Stimulated activated CD4-positive, alpha-beta T cell treated with anti-CD3 and anti-CD28 coated beads, Interleukin-12 subunit alpha, Interleukin-12 subunit beta, amount 100 ng/mL, for 4 hours (primary cell): ENCODE measurements at regions not wholly inside any gene's neighbourhood (a gene's known extent, or its start where the extent isn't known, plus 50 kb on each side); places are given as distances from the start of the nearest gene placed in this dataset.

ENCODE experiments used
- DNase-seq: peaks from one replicate; pipeline ENCODE4 v3.0.0-alpha.2; 2020

DNA sequence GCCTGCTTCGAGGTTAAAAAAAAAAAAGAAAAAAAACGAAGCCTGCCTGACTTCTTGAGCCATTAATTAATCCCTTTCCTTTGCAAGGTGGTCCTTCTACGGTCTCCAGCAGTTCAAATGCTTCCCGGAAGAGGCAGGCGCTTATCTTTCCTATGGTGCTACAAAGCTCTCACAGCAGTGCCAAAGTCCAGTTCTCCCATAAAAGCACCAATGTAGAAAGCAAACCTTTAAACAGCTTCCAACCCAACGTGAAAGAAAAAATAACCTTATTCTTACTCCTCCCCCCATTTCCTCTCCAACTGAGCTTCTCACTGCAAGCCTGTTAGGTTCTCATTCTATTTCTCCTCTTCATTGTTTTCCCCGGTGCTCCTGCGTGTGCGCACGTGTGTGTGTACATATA is 317.4 kb upstream of the SOX11 start:
- no peak for DNase-seq

DNA sequence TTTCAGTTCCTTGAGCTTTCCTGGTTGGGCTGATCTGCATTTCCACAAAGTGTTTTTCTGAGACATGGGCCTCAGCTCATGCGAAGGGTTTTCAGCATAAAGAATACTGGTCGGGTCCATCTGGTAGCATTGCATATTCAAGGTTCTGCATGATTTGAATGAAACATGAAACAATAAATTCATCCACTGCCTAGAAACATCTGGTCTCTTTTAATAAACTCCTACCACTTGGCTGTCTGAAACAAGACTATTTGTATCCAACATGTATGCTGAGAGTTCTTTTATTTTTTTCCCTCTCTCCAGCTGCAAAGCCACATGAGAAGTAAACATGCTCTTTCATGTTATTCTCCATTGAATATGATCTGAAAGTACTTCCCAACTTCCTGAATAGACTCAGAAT is 314.9 kb upstream of the SOX11 start:
- no peak for DNase-seq

DNA sequence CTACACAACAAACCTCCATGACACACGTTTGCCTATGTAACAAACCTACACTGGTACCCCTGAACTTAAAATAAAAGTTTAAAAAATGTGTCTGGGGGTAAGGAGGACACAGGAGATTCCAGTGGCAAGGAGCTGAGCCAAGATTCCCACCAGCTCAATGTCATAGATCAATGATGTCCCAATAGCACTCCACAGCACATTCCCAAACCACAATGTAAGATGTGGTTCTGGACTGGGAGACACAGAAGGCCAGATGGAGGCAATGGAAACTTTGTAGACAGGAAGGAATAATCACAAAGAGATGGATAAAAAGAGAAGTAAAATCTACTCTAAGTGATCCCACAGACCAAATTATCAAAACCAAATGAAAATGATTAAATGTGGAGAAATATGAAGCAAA is 312.4 kb upstream of the SOX11 start:
- no peak for DNase-seq

DNA sequence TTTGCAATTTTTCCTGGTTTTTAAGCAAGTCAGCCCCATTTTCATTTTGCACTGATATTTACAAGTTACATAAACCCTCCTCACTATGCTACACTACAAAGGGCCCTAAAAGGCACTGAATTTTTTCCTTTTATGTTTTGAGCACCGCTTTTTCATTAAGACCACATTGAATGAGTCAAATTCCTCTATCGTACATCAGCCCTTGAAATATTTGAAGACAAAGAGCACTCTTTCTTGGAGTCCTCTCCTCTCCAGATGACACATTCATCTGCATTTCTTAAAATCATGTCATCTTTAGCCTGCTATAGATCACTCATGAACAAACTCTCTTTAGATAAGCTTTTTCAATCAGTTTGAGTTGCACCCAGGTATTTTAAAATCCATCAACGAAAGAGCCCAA is 306.6 kb upstream of the SOX11 start:
- no peak for DNase-seq

DNA sequence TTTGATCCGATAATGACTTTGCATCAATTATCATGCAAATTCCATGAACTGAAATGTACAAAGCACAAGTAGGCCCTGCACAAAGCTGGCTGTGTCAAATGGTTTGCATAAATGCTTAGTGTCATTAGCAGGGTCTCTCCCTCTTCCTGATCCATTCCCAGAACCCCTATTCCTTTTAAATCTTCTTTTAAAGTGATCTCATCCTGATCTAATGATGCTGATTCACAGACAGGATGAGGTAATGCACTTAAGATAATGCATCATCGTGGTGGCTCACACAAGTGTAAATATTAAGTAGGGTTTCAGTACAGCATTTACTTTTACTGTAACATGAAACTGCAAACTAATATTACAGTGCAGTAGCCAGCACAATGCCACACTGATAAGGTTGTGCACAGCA is 304.8 kb upstream of the SOX11 start:
- no peak for DNase-seq

DNA sequence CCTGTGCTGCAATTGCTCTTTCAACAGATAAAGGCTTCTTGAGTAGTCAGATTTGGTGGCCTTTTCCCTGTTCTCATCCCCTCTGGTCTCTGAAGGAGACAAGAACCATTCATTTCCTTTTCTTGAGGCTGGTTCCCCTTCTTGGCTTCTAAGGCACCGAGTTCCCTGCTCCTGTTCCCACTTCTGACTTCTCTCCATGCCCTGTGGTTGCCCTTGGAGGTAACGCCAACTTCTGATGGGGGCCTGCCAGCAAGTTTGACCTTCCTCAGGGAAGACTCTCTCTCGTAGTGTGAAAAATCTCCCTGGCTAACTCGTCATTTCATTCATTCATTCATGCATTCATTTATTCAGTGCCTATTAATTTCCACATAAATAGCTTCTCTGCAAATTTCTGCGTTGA is 302.4 kb upstream of the SOX11 start:
- DNase-seq = no peak

DNA sequence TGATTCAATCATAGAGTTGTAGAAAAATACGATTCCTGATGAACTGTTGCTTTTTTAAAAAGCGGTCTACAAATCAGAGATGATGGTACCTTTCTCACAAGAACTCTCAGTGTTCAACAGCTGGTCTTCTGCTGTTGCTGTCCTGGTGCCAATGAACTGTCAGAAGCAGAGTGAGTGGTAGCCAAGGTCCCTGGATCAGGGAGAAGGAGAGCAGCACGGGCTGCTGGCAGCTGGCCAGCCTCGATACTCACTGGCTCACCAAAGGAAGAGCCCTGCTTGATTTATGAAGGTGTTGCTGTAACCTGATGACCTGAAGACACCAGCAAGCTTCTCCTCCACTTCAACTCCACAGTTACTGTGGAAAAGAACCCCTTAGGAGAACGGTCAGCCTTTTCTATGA is 300.8 kb upstream of the SOX11 start:
- no peak for DNase-seq

DNA sequence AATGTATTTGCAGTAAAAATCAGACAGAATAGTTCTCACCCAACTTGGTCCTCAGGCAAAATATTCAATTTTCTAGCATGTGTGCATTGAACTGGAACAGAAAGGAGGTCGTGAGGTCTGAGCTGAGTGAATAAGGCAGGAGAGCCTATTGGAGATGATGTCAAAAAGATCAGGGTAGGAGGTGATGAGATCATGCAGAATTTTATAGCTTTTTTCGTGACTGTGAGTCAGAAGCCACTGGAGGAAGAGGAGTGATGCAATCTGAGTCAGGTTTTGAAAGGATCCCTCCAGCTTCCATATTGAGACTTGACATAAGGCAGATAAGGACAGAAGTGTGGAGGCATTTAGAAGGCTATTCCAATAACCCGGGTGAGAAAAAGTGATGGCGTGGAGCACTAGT is 299.5 kb upstream of the SOX11 start:
- DNase-seq = no peak

DNA sequence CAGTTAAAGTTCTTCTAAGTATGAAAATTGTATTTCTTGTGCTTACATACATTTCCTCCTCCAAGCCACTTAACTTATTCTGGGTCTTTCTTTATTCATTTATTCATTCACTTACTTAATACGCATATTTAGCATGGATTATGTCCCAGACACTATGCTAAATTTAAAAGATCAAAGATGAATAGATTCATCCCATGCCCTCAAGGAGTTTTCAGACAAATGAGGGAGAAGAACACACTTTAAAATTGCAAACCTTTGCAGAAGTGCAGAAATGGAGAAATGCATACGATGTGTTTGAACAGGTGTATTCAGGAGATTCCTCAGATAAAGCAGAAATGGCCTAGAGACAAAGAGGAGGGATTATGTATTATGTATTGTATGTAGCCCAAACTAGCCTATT is 298.7 kb upstream of the SOX11 start:
- DNase-seq = no peak

DNA sequence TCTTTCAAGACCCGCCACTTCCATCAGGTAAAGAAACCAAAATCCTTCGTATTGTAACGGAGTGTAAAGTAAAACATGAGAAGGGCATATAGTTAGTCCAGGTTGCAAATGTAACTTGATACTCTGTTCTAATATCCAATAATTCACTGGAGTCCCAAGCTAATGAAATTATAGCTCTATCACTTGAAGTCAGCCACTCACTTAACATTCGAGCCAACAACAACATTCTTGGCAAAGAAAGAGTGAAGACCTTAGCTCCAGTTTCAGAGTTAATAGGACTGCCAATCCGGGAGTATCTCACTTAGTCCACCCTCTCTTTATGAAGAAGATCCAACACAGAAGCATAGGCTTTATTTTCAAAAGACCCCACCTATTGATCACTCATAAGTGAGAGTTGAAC is 298.0 kb upstream of the SOX11 start:
- no peak for DNase-seq

DNA sequence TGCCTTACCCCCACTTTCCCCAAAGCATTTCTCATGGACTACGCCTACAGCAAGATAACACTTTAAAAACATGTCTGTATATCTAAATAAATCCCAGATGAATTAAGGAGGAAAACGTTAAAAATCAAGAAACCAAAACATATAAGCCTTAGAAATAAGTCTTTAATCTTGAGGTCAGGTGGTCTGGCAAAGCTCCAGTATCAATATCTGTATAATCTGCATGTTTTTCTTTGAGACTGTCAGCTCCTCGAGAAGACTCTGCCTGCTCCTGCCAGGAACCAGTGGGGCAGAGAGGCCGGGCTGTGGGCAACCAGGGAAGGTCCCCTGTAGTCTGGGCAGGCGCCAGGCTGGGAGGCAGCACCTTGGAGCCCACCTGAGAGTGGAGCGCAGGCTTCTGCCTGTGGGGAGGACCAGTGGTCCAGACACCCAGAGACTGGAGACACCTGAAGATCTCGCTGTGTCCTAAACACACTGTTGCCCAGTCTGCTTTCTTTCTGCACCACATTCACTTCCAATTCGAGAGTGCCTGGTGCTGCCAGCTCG is 291.0 kb upstream of the SOX11 start:
- DNase-seq = no peak

DNA sequence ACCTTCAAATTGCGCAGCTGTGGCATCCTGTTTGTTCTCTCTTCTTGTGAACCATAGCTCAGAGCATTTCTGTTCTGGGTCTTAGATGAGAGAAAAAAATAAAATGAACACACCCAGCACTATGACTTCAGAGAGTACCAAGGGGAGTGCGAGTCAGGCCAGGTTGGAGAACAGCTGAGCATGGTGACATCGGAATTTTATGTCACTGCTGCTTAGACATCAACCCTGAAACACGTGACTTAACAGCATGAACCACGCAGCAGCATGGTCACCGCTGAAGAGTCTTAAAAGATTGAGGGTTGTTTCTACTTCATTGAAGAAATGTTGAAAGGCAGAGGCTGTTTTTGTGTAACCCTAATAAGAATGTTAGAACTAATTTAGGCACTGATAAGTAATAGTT is 288.8 kb upstream of the SOX11 start:
- DNase-seq = no peak

DNA sequence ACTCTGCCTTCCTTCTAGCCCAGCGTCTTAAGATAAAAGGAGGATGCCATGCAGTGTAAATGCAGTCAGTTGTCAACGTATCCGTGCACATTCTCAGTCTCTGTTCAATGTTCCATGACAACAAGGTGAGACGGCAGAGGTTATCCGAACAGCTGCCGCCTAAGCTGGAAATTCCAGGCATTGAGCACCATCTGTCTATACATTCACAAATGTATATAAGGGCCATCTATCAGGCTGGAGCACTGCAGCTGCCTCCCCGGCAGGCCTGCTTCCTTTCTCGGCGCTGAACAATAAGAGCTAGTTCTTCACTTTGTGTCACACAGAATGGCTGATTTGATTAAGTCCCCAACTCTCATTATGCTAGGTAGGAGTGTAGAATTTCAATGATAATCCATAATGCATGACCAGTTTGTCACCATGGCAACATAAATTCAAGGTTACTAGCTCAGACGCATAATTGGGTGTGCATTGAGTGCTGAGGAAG is 282.2 kb upstream of the SOX11 start:
- DNase-seq = no peak

DNA sequence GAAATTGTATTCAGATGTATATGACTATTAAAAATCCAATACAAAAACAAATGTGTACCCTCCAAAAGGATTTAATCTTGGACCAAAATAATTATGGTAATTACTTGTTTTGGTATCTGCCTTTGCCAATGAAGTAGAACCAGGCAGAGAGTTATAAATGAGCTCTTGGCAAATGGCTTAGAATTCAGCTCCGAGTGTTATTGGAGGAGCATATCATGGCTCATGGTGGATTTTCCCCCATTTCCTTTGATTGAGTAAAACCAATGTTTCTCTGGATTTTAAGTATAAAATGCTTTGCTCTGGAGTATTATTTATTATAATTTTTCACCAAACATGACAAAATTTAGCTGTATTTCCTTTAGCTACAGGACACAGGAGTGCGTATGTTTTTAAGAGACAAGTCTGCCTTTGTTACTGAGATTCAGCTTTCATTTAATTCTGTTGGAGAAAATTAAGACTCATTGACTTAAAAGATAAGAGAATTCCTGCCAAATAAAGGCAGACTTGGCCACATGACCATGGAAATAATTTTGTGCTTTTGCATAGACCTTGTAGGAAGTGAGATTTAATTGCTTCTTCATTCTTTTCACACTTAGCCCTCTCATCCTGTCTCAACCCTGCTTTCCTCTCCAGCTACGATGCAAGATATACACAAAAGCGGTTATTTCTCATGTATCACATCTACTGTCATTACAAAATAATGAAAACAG is 281.0 kb upstream of the SOX11 start:
- no peak for DNase-seq

DNA sequence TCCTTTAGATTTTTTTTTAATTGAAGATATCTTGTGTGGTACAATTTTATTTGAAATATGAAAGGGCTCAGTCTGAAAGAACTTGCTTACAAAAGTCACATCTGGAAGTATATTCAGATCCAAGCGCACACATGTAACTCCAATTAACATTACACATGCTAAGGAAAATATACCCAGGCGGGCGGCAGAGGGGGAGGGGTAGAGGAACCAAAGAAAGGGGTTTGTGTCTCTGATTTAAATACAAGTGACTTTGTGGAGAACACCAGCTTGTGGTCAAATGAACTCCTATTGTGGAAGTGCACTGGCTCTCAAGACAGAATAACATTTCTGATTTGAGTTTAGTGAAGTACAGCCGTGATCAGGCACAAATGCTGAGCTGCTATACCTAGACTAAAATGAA is 280.2 kb upstream of the SOX11 start:
- DNase-seq = no peak

DNA sequence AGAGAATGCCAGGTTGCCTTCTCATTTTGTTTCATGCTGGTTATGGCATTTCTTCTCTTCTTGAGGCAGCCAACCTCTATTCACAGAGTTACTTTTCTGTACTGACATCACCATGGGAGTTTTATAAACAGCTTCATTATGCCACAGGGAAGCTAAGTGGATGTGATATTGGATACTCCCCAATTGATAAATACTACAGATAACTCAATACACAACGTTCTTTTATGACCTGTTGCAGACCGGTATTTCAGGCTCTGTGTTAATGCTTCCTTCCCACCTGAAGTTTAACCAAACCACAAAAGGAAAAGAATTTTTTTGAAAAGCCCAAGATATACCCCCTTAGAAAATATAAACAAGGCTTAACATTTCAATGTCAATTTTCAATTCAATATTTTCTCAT is 258.3 kb upstream of the SOX11 start:
- DNase-seq = no peak

DNA sequence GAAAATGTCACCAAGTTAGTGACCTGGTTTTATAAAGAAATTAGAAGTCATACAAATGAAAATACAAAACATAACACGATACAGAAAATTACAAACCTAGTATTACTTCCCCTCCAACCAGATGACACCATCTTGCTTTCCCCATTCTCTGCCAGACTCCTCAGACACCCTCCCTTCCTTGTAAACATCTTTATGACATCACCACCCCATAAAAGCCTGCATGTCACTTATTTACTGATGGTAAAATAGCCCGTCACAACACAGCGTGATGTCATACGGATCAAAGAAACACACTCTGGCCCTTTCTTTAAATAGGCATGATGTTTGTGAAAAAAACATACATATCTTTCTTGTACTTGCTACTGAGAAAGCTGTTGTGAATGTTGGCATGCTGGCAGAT is 254.8 kb upstream of the SOX11 start:
- no peak for DNase-seq

DNA sequence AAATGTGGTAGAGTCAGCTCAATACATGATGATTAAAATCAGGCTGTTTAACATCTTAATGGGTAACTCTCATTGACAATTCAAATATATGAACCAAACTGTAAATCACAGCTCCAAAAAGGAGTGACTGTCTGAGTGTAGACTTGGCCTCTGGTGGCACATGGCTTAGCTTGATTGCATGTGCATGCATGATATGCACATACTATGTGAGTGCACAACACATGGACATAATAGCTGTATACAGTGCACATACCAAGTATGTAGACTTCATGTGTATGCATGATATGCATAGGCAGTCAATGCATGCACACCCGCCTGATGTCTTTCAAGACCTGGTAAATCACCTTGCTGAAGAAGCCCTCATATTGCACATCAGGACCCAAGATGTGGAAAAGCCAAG is 252.0 kb upstream of the SOX11 start:
- no peak for DNase-seq

DNA sequence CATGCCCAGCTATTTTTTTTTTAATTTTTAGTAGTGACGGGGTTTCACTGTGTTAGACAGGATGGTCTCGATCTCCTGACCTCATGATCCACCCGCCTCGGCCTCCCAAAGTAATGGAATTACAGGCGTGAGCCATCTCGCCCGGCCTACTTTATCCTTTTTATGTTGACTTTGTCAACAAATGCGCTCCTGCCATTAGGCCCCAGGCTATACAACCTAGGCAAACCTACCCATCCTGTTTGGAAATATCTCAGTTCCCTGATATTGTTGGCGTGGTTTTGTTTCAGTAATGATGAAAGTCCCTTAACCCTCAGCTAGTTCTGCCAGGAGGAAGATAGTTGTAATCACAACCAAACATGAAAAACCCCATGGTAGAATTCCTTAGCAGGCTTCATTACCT is 249.4 kb upstream of the SOX11 start:
- DNase-seq = no peak

DNA sequence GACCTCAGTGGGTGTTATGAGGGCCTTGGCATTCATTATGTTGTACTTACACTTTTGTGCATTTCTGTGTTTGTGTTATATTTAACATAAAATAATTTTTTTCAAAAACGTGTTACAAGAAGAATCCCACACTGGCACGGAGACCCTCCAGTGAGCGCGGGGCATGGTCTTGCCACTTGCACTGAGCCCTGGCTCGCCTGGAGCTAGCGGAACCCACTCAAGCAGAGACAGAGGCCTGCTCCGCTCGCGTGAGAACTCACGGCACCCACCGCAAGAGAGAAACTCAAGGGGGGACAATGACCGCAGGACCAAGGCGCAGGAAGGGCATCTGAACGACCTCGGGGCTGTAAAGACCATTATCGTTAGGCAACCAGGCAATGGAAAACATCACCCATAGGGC is 248.0 kb upstream of the SOX11 start:
- no peak for DNase-seq

DNA sequence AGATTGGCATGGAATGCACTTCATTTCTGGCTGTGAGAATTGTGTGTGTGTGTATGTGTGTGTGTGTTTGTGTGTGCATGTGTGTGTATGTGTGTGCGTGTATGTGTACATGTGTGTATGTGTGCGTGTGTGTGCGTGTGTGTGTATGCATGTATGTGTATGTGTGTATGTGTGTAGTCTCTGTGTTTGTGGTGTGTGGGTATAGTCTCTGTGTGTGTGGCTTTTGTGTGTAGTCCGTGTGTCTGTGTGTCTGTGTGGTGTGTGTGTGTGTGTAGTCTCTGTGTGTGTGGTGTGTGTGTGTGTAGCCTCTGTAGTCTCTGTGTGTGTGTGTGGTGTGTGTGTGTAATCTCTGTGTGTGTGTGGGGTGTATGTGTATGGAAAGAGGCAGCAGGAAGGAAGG is 247.3 kb upstream of the SOX11 start:
- DNase-seq = no peak

DNA sequence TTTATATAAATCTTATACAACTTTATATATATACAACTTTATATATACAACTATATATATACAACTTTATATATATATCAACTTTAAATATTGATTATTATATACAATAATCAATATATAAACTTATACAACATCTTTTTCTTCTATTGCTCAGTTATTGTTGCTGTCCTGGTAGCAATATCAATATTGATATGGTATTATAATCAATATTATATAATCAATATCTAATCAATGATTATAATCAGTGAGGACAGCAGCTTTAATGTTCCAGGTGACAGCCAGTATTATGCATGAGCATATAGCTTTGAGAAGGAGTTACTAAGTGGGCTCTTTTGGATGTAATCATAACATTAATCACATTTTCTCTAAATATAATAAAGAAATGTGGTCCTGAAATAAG is 242.3 kb upstream of the SOX11 start:
- no peak for DNase-seq

DNA sequence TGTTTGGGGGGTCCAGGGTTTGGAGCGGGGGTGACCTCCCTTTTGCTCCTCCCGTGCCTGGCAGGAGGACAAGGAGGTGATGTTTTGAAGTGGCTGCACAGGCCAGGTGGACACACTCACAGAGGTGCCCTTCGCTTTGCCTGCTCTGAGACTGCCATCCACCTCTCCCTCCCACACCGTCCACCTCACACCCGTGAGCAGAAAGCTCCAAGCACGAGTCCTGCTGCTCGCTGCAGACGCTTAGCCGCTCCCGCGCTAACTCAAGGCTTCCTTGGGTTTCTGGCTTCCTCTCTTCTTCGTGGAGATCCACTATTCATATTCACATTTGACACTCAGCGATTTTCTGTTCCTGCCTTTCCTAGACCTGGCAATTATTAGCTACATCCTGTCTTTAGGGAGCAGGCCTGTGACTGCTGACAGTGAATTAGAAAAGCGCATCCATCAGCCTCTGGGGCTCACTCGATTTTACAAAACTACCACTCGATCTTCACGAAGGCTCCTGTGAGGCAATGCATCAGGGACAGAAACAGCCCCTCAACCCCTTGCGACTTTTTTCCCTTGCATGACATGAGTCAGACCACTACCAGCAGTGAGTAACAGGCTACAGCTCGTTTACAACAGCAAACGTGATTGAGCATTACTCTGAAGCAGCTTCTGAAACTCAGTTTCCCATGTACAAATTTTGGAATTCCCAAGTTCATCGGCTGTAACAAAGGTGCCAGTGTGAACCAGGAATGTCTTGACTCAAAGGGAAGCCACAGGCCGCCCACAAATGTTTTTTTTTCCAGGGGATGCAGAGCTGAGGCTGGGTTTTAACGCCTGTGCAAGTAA is 238.7 kb upstream of the SOX11 start:
- DNase-seq = no peak

DNA sequence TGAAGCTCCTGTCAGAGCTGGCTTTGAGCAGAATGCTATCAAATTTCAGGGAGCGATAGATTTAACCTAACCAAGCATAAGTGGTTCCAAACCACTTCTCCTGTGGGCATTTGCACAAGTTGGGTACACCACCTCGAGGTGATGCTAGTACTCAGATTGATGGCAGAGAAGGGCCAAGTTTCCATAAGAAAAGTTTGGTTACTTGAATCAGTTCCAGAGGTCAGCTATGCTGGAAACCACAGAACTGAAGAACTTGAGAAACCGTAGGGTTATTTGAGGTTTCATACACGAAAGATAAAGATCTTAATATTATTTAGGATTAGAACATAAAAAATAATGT is 238.2 kb upstream of the SOX11 start:
- no peak for DNase-seq

DNA sequence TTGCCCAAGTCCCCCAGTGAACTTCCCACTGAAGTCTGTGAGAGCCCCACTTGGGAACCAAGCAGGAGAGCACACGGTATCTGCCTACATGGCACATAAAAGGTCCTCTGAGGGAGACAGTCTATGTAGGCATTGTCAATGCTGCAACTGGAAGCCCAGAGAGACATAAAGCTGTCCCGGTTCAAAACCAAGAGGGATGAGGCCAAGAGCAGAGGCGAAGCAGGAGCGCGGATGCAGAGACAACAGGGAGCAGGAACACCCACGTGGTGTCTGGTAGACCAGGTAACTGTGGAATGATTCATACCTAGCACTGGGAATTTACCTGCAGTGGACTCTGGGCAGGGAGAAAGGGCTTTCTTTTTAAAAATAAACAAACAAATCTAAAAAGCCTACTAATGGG is 233.1 kb upstream of the SOX11 start:
- no peak for DNase-seq
